Endodermal cell (in vitro differentiated cells): ENCODE measurements at regions not wholly inside any gene's neighbourhood (a gene's known extent, or its start where the extent isn't known, plus 50 kb on each side); places are given as distances from the start of the nearest gene placed in this dataset.

Experiments used
- DNase-seq: peaks from one replicate; pipeline ENCODE4 v3.0.0-alpha.2; 2017
- H3K27ac ChIP-seq: 2 replicates; pipeline ENCODE4 v1.5.1; 2013; ENCODE audit warnings: mild to moderate bottlenecking, low read depth, low read length, moderate library complexity
- H3K27me3 ChIP-seq: 2 replicates; pipeline ENCODE4 v1.6.1; 2013; ENCODE audit warnings: mild to moderate bottlenecking, low read length, moderate library complexity; ENCODE audit not compliant: insufficient read depth, control insufficient read depth, poor library complexity, severe bottlenecking
- H3K36me3 ChIP-seq: 2 replicates; pipeline ENCODE4 v1.7.0; 2013; ENCODE audit warnings: mild to moderate bottlenecking, low read length, moderate library complexity; ENCODE audit not compliant: control insufficient read depth, insufficient read depth
- H3K4me1 ChIP-seq: one replicate; pipeline ENCODE4 v1.7.0; 2013; ENCODE audit warnings: low read length; ENCODE audit not compliant: control insufficient read depth, insufficient read depth
- H3K4me3 ChIP-seq: 2 replicates; pipeline ENCODE4 v1.5.1; 2013; ENCODE audit warnings: mild to moderate bottlenecking, low read length, moderate library complexity
- H3K9ac ChIP-seq: 2 replicates; pipeline ENCODE4 v1.6.1; 2013; ENCODE audit warnings: mild to moderate bottlenecking, low read length, moderate library complexity; ENCODE audit not compliant: poor library complexity, severe bottlenecking; ENCODE audit errors: extremely low read depth
- H3K9me3 ChIP-seq: 2 replicates; pipeline ENCODE4 v1.6.1; 2013; ENCODE audit warnings: mild to moderate bottlenecking, low read length, moderate library complexity; ENCODE audit not compliant: control insufficient read depth
- H3K27ac Mint-ChIP-seq: 2 replicates; pipeline ENCODE4 v1.8.0; 2020; ENCODE audit warnings: mixed read lengths
- H3K27me3 Mint-ChIP-seq: 2 replicates; pipeline ENCODE4 v1.8.0; 2021; ENCODE audit warnings: mild to moderate bottlenecking, mixed read lengths; ENCODE audit not compliant: insufficient read depth
- H3K36me3 Mint-ChIP-seq: 2 replicates; pipeline ENCODE4 v1.8.0; 2020; ENCODE audit warnings: low read depth, mixed read lengths
- H3K4me1 Mint-ChIP-seq: 2 replicates; pipeline ENCODE4 v1.8.0; 2020; ENCODE audit warnings: mixed read lengths
- H3K4me3 Mint-ChIP-seq: 2 replicates; pipeline ENCODE4 v1.8.0; 2020; ENCODE audit warnings: mild to moderate bottlenecking, moderate library complexity, mixed read lengths
- H3K9me3 Mint-ChIP-seq: 2 replicates; pipeline ENCODE4 v1.8.0; 2020; ENCODE audit warnings: mild to moderate bottlenecking, mixed read lengths
- CTCF ChIP-seq: fragments of 200-600 bp; sonication (generic); conservative IDR thresholded peaks from 2 replicates; pipeline ENCODE4 v1.5.0; 2021; ENCODE audit warnings: antibody characterized with exemption, mild to moderate bottlenecking
- WGBS, 2 experiments: methylation state at CpG; one replicate each; pipeline versions ENCODE4 v1.1.5 to v1.1.7; 2013; ENCODE audit warnings: missing lambda C conversion rate in 2 of 2, mixed read lengths in 1 of 2; ENCODE audit not compliant: insufficient coverage in 1 of 2, insufficient read length in 1 of 2; 5-methylcytosine and 5-hydroxymethylcytosine counted together

- Mint-ChIP-seq H3K36me3 (no peaks in the 10 kb centered on the region), H3K27me3 (peaks cover 22% of the 10 kb centered on the region), H3K27ac (no peak overlapping the region), H3K4me1 (no peaks in the 10 kb centered on the region), H3K9me3 (no peaks in the 10 kb centered on the region), H3K4me3 (no peak overlapping the region)
- H3K27me3 ChIP-seq: peaks cover 14% of the 10 kb centered on the region
- 89 to 93% methylated on average over 10 of the region's 10 CpGs for WGBS, 2 experiments
- no peaks in the 10 kb centered on the region for H3K4me1 ChIP-seq
- TF ChIP-seq CTCF: no peak
- H3K9ac ChIP-seq: no peak overlapping the region
- H3K36me3 ChIP-seq: no peaks in the 10 kb centered on the region
- no peak overlapping the region for H3K4me3 ChIP-seq
- no peak for DNase-seq
- no peaks in the 10 kb centered on the region for H3K9me3 ChIP-seq
- H3K27ac ChIP-seq: no peak overlapping the region
Observed at GRCh38 chr12:131250951-131251315, 297.2 kb downstream of the ADGRD1 start.

- Histone ChIP-seq H3K9ac (no peak overlapping the region), H3K4me3 (no peak overlapping the region), H3K4me1 (no peaks in the 10 kb centered on the region), H3K27me3 (peaks cover 14% of the 10 kb centered on the region), H3K27ac (no peak overlapping the region), H3K9me3 (no peaks in the 10 kb centered on the region), H3K36me3 (no peaks in the 10 kb centered on the region)
- Mint-ChIP-seq H3K27ac (no peak overlapping the region), H3K4me1 (no peaks in the 10 kb centered on the region), H3K36me3 (peaks cover 2% of the 10 kb centered on the region), H3K27me3 (peaks cover 20% of the 10 kb centered on the region), H3K4me3 (no peak overlapping the region), H3K9me3 (no peaks in the 10 kb centered on the region)
- 81 to 83% methylated on average over 11 to 16 of the region's 16 CpGs for WGBS, 2 experiments
- no peak for TF ChIP-seq CTCF
- DNase-seq: no peak
Observed at GRCh38 chr12:131251336-131252101, 297.8 kb downstream of the ADGRD1 start.

GRCh38 chr12:131253376-131254026 is 299.8 kb downstream of the ADGRD1 start:
- peaks cover 2% of the 10 kb centered on the region for H3K36me3 Mint-ChIP-seq

More at GRCh38 chr12:131253376-131254026, 299.8 kb downstream of the ADGRD1 start:
- Histone ChIP-seq H3K27me3 (peaks cover 10% of the 10 kb centered on the region), H3K4me1 (no peaks in the 10 kb centered on the region), H3K27ac (no peak overlapping the region), H3K36me3 (no peaks in the 10 kb centered on the region), H3K9ac (no peak overlapping the region), H3K4me3 (no peak overlapping the region), H3K9me3 (no peaks in the 10 kb centered on the region)
- peaks cover 11% of the 10 kb centered on the region for H3K27me3 Mint-ChIP-seq
- 97 to 100% methylated on average over 4 to 5 of the region's 6 CpGs for WGBS, 2 experiments
- no peak overlapping the region for H3K4me3 Mint-ChIP-seq
- no peak for TF ChIP-seq CTCF
- H3K9me3 Mint-ChIP-seq: no peaks in the 10 kb centered on the region
- H3K27ac Mint-ChIP-seq: no peak overlapping the region
- DNase-seq: no peak
- H3K4me1 Mint-ChIP-seq: no peaks in the 10 kb centered on the region
